Duodenal mucosa (tissue), 2 donors: ENCODE measurements at regions not wholly inside any gene's neighbourhood (a gene's known extent, or its start where the extent isn't known, plus 50 kb on each side); places are given as distances from the start of the nearest gene placed in this dataset.

Experiments used
- H3K27ac ChIP-seq: one replicate; pipeline ENCODE4 v1.7.0; 2013; ENCODE audit warnings: low read depth, low read length
- H3K27me3 ChIP-seq, 2 donors: one replicate each; pipeline ENCODE4 v1.7.0; 2013; ENCODE audit warnings: low read length in 2 of 2, control low read depth in 1 of 2; ENCODE audit not compliant: insufficient read depth in 2 of 2, control insufficient read depth in 1 of 2
- H3K36me3 ChIP-seq, 2 donors: one replicate each; pipeline ENCODE4 v1.7.0; 2013; ENCODE audit warnings: low read length in 2 of 2, control low read depth in 1 of 2; ENCODE audit not compliant: insufficient read depth in 2 of 2, control insufficient read depth in 1 of 2
- H3K4me1 ChIP-seq, 2 donors: one replicate each; pipeline ENCODE4 v1.7.0; 2013; ENCODE audit warnings: low read length in 2 of 2, control low read depth in 1 of 2; ENCODE audit not compliant: insufficient read depth in 2 of 2, control insufficient read depth in 1 of 2
- H3K4me3 ChIP-seq, 2 donors: one replicate each; pipeline ENCODE4 v1.7.0; 2013; ENCODE audit warnings: low read length in 2 of 2, low read depth in 1 of 2
- H3K9ac ChIP-seq, 2 donors: one replicate each; pipeline ENCODE4 v1.7.0; 2013; ENCODE audit warnings: low read length in 2 of 2, low read depth in 1 of 2
- H3K9me3 ChIP-seq, 2 donors: one replicate each; pipeline ENCODE4 v1.7.0; 2013; ENCODE audit warnings: low read length in 2 of 2, control low read depth in 1 of 2; ENCODE audit not compliant: control insufficient read depth in 1 of 2

DNA sequence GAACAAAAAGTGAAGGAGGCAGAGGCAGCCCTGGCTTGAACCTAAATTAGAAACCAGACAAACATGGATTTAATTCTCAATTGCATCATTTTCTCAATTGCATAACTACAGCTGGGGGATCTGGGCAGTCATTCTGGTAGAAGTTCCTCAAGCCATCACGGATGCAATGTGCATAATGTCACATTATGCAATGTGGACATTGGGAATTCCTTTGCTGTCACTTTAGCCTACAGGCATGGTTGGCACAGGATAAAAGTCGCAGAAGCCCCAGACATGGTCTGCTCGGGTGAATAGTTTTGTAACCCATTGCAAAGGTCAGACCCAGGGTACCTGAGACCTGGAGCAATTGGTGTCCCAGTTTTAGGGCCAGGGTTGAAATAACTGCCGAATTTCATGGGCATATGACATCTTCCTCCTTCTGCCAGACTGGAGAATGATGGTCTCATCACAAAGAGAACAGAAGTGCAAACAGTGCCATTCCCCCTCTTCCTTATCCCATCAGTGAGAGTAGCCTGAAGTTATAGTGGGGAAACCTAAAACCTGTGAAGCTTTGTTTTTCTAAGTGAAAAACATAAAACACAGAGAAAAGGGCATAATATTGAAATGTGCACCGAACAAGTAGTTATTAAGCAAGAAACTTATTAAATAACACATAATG lies 290.8 kb downstream of the MSX2 start:
- Histone ChIP-seq H3K4me3 (no peak overlapping the region), H3K36me3 (no peaks in the 10 kb centered on the region), H3K4me1 (no peaks in the 10 kb centered on the region), H3K9ac (no peak overlapping the region), H3K27ac (no peak overlapping the region), H3K9me3 (no peaks in the 10 kb centered on the region), H3K27me3 (no peaks in the 10 kb centered on the region)

GRCh38 chr5:175013251-175013650 lies 288.9 kb downstream of the MSX2 start:
- Histone ChIP-seq H3K27ac (no peak overlapping the region), H3K9me3 (no peaks in the 10 kb centered on the region), H3K9ac (no peak overlapping the region), H3K4me3 (no peak overlapping the region), H3K36me3 (no peaks in the 10 kb centered on the region), H3K27me3 (no peaks in the 10 kb centered on the region), H3K4me1 (no peaks in the 10 kb centered on the region)

DNA sequence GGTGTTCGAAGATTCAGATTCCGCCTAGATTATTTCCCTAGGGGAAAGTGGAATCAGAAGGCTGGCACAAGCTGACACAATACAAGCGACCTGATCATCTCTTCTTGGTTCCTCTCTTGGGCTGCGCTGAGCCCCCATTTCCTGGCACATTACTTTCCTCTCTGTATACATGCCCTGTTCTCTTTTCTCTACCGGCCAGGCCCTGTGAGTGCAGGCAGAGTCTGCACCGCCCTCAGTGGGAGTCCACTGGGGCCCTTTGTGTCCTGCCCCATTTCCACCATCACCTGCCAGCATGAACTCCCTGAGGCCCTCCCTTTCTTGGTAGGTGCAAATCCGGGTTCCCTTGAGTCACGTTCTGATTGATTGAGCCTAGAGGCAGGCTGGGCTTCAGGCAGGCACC lies 287.9 kb downstream of the MSX2 start:
- H3K27me3 ChIP-seq: no peaks in the 10 kb centered on the region
- no peaks in the 10 kb centered on the region for H3K4me1 ChIP-seq
- no peak overlapping the region for H3K27ac ChIP-seq
- H3K36me3 ChIP-seq: no peaks in the 10 kb centered on the region
- no peak overlapping the region for H3K4me3 ChIP-seq
- H3K9ac ChIP-seq: no peak overlapping the region
- H3K9me3 ChIP-seq: no peaks in the 10 kb centered on the region

GRCh38 chr5:175003531-175003930 lies 279.1 kb downstream of the MSX2 start:
- Histone ChIP-seq H3K27ac (no peak overlapping the region), H3K4me1 (no peaks in the 10 kb centered on the region), H3K27me3 (no peaks in the 10 kb centered on the region), H3K36me3 (no peaks in the 10 kb centered on the region), H3K4me3 (no peak overlapping the region), H3K9me3 (peaks cover 0 to under 1% of the 10 kb centered on the region in 2 donors), H3K9ac (no peak overlapping the region)

DNA sequence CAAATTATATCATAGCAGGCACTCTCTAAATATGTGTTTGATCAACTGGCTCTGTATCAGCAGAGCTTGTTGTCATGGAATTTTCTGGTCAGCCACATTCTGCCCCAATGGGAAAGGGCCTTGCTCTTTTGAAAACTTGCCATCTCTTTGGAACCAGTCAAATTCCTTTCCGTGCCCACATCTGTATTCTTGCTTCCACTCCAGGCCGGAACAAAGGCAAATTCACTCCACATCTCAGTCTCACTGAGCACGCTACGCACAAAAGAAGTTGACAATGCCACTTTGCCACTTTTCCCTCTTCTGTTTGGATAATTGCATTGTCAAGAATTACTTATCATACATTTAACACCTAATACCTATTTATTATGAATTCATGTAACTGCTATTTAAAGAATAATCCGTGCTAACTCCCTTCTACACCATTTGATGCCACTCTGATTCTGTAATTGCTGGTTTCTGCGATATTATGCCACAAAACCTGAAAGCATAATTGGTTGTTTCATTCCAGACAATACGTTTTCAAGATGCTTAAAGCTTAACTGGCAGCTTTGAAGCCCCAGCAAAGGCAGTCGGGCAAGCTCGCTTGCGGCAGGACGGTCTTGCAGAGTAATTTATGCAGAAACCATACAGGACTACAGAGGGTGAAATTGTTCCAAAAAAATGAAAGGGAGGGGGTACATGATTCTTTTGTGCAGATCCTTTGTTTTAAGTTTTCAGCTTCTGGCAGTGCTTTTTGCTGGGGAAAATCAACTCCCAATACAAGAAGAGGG lies 277.7 kb downstream of the MSX2 start:
- Histone ChIP-seq H3K36me3 (no peaks in the 10 kb centered on the region), H3K9me3 (peaks cover 0 to 3% of the 10 kb centered on the region in 2 donors), H3K4me1 (no peaks in the 10 kb centered on the region), H3K4me3 (no peak overlapping the region), H3K27ac (no peak overlapping the region), H3K9ac (no peak overlapping the region), H3K27me3 (no peaks in the 10 kb centered on the region)

DNA sequence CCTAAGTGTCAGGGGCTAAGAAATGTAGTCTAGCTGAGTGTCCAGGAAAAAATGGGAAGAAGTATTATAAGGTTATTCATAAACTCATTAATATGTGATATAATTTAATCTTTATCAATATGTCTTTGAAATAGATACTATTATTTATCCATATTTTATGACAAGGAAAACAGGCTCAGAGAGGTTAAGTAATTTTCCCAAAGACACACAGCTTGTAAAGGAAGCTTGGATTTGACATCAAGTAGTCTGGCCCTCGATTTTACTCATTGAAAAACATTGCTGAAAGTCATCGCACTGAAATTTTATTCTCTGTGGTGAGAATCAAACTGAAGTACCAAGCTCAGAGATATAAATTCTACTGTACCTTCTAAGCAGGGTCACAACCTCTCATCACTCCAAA lies 276.9 kb downstream of the MSX2 start:
- H3K27me3 ChIP-seq: no peaks in the 10 kb centered on the region
- H3K4me3 ChIP-seq: no peak overlapping the region
- peaks cover 0 to 3% of the 10 kb centered on the region in 2 donors for H3K9me3 ChIP-seq
- H3K27ac ChIP-seq: no peak overlapping the region
- H3K9ac ChIP-seq: no peak overlapping the region
- no peaks in the 10 kb centered on the region for H3K4me1 ChIP-seq
- no peaks in the 10 kb centered on the region for H3K36me3 ChIP-seq

GRCh38 chr5:174999581-174999980 lies 275.2 kb downstream of the MSX2 start:
- Histone ChIP-seq H3K4me1 (no peaks in the 10 kb centered on the region), H3K27me3 (no peaks in the 10 kb centered on the region), H3K9ac (no peak overlapping the region), H3K9me3 (peaks cover 0 to 3% of the 10 kb centered on the region in 2 donors), H3K36me3 (no peaks in the 10 kb centered on the region), H3K4me3 (no peak overlapping the region), H3K27ac (no peak overlapping the region)

DNA sequence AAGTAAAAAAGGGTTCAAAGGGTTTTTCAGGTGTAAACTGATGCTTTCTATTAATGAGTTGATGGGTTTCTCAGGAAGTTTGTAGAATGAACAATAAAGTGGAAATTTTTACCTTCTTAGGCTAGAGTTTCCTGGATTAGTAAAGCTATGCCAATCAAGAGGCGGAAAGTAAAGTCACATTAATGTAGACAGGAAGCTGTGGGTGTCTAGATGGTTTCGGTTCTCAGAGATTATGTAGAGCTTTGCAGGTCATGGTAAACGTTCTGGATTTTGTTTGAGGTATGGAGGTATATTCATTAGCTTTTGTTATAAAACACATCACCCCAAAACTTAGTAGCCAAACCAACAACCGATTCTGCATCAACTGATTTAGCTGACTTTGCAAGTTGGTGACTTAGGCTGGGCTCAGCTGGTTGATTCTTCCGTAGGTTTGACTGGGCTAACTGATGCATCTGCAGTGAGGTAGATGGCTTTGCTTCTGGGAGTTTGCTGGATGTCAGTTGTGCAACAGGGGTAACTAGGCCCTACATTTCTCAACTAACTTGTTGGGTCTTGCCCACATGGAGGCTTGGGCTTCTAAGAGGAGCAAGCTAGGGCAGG lies 273.8 kb downstream of the MSX2 start:
- H3K9me3 ChIP-seq: peaks cover 0 to 3% of the 10 kb centered on the region in 2 donors
- no peaks in the 10 kb centered on the region for H3K4me1 ChIP-seq
- H3K27me3 ChIP-seq: no peaks in the 10 kb centered on the region
- no peak overlapping the region for H3K4me3 ChIP-seq
- no peak overlapping the region for H3K9ac ChIP-seq
- H3K36me3 ChIP-seq: no peaks in the 10 kb centered on the region
- no peak overlapping the region for H3K27ac ChIP-seq

GRCh38 chr5:174997688-174998087 lies 273.3 kb downstream of the MSX2 start:
- H3K27ac ChIP-seq: no peak overlapping the region
- no peaks in the 10 kb centered on the region for H3K4me1 ChIP-seq
- no peaks in the 10 kb centered on the region for H3K36me3 ChIP-seq
- H3K9me3 ChIP-seq: peaks cover 0 to 3% of the 10 kb centered on the region in 2 donors
- no peaks in the 10 kb centered on the region for H3K27me3 ChIP-seq
- no peak overlapping the region for H3K4me3 ChIP-seq
- no peak overlapping the region for H3K9ac ChIP-seq

DNA sequence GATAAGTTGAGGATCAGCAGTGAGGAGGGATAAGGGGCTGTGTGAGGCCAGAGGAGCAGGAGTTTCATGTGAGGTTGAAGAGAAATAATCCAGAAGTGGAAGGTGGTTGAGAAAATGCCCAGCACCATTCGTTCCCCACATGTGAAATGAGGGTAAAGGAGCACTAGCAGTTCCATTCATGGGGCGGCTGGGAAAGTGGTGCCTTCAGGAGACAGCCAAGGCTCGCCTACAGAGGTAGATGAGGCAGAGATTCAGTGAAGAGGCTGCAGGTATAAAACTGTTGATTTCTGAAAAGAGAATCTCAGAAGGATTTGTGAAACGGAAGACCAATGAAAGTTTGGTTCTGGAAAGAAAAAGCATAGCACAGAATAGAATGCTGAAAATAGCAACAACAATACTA lies 272.6 kb downstream of the MSX2 start:
- no peak overlapping the region for H3K4me3 ChIP-seq
- H3K27me3 ChIP-seq: no peaks in the 10 kb centered on the region
- no peak overlapping the region for H3K9ac ChIP-seq
- no peaks in the 10 kb centered on the region for H3K4me1 ChIP-seq
- H3K36me3 ChIP-seq: no peaks in the 10 kb centered on the region
- H3K9me3 ChIP-seq: peaks cover 0 to 3% of the 10 kb centered on the region in 2 donors
- no peak overlapping the region for H3K27ac ChIP-seq
